GM18858 (cell line): ENCODE measurements at regions not wholly inside any gene's neighbourhood (a gene's known extent, or its start where the extent isn't known, plus 50 kb on each side); places are given as distances from the start of the nearest gene placed in this dataset.

Experiments
- ATAC-seq: cut with Tn5 transposase; IDR thresholded peaks from one replicate; pipeline ENCODE4 v1.9.1; 2021; ENCODE audit not compliant: unreplicated experiment

- no peak for ATAC-seq
Measured at GRCh38 chr2:48249631-48250473, 64.6 kb upstream of the FOXN2 start.

DNA sequence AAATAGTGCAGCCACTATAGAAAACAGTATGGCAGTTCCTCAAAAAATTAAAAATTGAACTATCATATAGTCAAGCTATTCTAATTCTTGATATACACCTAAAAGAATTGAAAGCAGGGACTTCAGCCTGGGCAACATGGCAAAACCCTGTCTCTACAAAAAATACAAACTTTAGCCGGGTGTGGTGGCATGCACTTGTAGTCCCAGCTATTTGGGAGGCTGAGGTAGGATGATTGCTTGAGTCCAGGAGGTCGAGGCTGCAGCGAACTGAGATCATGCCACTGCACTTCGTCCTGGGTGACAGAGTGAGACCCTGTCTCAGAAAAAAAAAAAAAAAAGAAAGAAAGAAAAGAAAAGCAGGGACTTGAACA is 64.0 kb upstream of the FOXN2 start:
- no peak for ATAC-seq

GRCh38 chr2:48250943-48251342 is 63.5 kb upstream of the FOXN2 start:
- ATAC-seq: no peak

DNA sequence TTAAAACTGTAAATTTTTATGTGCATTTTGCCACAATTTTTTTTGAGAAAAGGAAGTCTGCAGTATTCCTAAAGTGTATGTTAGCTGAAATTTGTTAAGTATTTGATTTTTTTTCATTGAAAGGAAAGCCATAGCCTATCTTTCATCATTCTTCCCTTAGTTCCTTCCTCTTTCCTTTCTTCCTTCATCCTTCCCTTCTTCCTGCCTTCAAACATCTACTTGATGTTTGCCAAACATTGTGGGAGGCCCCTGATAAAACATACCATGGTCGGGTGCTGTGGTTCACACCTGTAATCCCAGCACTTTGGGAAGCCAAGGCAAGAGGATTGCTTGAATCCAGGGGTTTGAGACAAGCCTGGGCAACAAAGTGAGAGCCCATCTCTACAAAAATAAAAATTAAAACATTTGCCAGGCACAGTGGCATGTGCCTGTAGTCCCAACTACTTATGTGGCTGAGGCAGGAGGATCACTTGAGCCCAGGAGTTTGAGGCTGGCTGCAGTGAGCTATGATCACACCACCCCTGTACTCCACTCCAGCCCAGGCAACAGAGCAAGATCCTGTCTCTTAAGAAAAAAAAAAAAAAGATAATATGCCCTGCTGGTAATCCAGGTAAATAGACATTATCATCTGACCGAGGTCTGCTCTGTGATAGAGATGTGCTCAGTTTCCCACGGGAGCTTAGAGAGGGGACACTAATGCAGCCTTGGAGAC is 62.9 kb upstream of the FOXN2 start:
- ATAC-seq: no peak

DNA sequence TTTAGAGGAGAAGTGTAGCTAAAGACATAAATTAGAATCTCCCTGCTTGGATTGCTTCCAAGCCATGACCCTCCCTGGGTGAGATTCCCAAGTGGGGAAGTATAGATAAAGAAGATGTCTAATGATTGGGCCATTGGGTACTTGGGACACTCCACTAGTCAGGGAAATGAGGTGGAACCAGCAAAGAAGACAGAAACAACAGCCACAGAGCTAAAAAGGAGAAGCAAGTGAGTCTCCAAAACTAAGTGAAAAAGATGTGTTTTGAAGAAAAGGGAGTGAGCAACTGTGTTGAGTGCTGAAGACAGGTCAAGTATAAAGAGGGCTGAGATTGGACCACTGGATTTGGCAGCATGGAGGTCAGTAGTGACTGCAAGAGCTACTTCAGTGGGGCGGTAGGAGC is 61.2 kb upstream of the FOXN2 start:
- no peak for ATAC-seq

GRCh38 chr2:48254839-48255238 is 59.6 kb upstream of the FOXN2 start:
- no peak for ATAC-seq

- ATAC-seq: no peak
Measured at GRCh38 chr2:48257456-48257855, 57.0 kb upstream of the FOXN2 start.

GRCh38 chr2:48258481-48259149 is 55.9 kb upstream of the FOXN2 start:
- ATAC-seq: no peak

DNA sequence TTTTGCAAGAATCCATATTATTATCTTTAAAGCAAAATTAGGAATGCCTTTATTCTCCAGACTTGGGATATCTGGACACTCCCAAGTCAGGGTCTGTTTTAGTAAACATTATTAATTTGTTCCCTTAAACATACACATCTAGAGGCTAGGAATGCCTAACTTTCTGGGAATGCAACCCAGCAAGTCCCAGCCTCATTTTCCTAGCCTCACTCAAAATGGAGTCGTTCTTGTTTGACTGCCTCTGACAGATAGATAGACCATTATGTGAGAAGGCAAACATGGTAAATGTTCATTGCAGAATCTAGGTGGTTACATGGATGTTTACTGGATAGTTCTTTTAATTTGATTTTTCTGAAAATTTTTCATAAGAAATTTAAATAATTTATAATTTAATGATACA is 54.7 kb upstream of the FOXN2 start:
- no peak for ATAC-seq

DNA sequence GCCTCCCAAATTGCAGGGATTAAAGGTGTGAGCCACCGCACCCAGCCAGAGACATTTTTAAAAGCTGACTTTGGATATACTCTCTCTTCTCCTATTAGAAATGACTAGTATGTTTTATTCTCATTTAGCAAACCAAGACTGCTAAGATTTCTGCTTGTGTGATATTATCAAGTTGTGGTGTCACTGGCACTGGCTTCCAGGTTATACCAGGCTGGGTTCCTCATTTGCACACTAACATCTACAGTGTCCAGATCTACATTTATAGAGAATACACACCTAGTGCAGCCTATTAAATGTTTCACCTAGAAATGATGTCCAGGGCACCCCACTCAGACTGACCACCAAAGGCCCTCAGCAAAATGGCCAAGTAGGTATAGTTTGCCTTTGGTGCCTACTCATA is 49.9 kb upstream of the FOXN2 start:
- no peak for ATAC-seq
